ENCODE measurements at regions not wholly inside any gene's neighbourhood (a gene's known extent, or its start where the extent isn't known, plus 50 kb on each side); places are given as distances from the start of the nearest gene placed in this dataset.

DNA sequence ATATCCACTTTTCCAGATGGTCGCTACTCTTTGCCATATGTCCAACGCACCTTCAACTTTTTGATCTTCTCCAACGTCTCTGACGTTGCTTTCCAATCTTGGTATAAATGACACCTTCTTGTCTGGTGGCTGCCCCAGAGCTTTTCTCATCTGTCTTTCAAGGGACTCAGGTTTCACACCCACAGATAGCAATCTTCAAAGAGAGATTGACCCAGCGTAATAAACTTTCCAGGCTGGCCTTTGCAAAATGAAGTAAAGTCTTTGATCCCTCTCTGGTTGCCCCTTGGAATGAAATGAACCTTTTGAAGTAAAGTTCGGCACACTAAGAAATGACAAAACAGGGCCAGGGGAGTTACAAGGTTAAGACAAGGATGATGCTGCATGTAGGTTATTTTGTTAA is 138.4 kb upstream of the BDNF start:
- H3K4me1 Mint-ChIP-seq, result no peaks in the 10 kb centered on the region
- H3K79me2 ChIP-seq (replicated peaks; ENCODE audit: insufficient read depth), result no peaks in the 10 kb centered on the region
- TF ChIP-seq, protein P1, sequence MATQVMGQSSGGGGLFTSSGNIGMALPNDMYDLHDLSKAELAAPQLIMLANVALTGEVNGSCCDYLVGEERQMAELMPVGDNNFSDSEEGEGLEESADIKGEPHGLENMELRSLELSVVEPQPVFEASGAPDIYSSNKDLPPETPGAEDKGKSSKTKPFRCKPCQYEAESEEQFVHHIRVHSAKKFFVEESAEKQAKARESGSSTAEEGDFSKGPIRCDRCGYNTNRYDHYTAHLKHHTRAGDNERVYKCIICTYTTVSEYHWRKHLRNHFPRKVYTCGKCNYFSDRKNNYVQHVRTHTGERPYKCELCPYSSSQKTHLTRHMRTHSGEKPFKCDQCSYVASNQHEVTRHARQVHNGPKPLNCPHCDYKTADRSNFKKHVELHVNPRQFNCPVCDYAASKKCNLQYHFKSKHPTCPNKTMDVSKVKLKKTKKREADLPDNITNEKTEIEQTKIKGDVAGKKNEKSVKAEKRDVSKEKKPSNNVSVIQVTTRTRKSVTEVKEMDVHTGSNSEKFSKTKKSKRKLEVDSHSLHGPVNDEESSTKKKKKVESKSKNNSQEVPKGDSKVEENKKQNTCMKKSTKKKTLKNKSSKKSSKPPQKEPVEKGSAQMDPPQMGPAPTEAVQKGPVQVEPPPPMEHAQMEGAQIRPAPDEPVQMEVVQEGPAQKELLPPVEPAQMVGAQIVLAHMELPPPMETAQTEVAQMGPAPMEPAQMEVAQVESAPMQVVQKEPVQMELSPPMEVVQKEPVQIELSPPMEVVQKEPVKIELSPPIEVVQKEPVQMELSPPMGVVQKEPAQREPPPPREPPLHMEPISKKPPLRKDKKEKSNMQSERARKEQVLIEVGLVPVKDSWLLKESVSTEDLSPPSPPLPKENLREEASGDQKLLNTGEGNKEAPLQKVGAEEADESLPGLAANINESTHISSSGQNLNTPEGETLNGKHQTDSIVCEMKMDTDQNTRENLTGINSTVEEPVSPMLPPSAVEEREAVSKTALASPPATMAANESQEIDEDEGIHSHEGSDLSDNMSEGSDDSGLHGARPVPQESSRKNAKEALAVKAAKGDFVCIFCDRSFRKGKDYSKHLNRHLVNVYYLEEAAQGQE (IDR thresholded peaks at IDR 0.05; ENCODE audit: unreplicated experiment), result no peak
- no peak for TF ChIP-seq CREB1 (CRISPR knock-in tag; IDR thresholded peaks at IDR 0.05; ENCODE audit: low read depth)
- no peak for TF ChIP-seq JUNB (IDR thresholded peaks at IDR 0.05; ENCODE audit: unreplicated experiment)
- TF ChIP-seq STAT1 (IDR thresholded peaks at IDR 0.05; ENCODE audit: unreplicated experiment), result no peak
- TF ChIP-seq, protein P2, sequence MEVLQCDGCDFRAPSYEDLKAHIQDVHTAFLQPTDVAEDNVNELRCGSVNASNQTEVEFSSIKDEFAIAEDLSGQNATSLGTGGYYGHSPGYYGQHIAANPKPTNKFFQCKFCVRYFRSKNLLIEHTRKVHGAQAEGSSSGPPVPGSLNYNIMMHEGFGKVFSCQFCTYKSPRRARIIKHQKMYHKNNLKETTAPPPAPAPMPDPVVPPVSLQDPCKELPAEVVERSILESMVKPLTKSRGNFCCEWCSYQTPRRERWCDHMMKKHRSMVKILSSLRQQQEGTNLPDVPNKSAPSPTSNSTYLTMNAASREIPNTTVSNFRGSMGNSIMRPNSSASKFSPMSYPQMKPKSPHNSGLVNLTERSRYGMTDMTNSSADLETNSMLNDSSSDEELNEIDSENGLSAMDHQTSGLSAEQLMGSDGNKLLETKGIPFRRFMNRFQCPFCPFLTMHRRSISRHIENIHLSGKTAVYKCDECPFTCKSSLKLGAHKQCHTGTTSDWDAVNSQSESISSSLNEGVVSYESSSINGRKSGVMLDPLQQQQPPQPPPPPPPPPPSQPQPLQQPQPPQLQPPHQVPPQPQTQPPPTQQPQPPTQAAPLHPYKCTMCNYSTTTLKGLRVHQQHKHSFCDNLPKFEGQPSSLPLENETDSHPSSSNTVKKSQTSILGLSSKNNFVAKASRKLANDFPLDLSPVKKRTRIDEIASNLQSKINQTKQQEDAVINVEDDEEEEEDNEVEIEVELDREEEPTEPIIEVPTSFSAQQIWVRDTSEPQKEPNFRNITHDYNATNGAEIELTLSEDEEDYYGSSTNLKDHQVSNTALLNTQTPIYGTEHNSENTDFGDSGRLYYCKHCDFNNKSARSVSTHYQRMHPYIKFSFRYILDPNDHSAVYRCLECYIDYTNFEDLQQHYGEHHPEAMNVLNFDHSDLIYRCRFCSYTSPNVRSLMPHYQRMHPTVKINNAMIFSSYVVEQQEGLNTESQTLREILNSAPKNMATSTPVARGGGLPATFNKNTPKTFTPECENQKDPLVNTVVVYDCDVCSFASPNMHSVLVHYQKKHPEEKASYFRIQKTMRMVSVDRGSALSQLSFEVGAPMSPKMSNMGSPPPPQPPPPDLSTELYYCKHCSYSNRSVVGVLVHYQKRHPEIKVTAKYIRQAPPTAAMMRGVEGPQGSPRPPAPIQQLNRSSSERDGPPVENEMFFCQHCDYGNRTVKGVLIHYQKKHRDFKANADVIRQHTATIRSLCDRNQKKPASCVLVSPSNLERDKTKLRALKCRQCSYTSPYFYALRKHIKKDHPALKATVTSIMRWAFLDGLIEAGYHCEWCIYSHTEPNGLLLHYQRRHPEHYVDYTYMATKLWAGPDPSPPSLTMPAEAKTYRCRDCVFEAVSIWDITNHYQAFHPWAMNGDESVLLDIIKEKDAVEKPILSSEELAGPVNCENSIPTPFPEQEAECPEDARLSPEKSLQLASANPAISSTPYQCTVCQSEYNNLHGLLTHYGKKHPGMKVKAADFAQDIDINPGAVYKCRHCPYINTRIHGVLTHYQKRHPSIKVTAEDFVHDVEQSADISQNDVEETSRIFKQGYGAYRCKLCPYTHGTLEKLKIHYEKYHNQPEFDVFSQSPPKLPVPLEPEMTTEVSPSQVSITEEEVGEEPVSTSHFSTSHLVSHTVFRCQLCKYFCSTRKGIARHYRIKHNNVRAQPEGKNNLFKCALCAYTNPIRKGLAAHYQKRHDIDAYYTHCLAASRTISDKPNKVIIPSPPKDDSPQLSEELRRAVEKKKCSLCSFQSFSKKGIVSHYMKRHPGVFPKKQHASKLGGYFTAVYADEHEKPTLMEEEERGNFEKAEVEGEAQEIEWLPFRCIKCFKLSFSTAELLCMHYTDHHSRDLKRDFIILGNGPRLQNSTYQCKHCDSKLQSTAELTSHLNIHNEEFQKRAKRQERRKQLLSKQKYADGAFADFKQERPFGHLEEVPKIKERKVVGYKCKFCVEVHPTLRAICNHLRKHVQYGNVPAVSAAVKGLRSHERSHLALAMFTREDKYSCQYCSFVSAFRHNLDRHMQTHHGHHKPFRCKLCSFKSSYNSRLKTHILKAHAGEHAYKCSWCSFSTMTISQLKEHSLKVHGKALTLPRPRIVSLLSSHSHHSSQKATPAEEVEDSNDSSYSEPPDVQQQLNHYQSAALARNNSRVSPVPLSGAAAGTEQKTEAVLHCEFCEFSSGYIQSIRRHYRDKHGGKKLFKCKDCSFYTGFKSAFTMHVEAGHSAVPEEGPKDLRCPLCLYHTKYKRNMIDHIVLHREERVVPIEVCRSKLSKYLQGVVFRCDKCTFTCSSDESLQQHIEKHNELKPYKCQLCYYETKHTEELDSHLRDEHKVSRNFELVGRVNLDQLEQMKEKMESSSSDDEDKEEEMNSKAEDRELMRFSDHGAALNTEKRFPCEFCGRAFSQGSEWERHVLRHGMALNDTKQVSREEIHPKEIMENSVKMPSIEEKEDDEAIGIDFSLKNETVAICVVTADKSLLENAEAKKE (CRISPR knock-in tag; IDR thresholded peaks at IDR 0.05), result no peak
- no peak for DNase-seq (ENCODE audit: low spot score)
- no peak overlapping the region for H3K4me3 Mint-ChIP-seq
- no peaks in the 10 kb centered on the region; the same call in 2 of the 3 replicates for H3K9me3 Mint-ChIP-seq
- H3K36me3 Mint-ChIP-seq (ENCODE audit: low read depth), result no peaks in the 10 kb centered on the region
- no peak overlapping the region for H3K4me2 ChIP-seq
- H3K27ac ChIP-seq (ENCODE audit: low read depth), result no peak overlapping the region
- H3K4me1 ChIP-seq (ENCODE audit: insufficient read depth), result no peaks in the 10 kb centered on the region
- H3K27me3 ChIP-seq (ENCODE audit: insufficient read depth), result no peaks in the 10 kb centered on the region
- H3K27ac Mint-ChIP-seq, result no peak overlapping the region
- ATAC-seq, result no peak
- H3K4me3 ChIP-seq, result no peak overlapping the region
- H4K20me1 ChIP-seq (replicated peaks; ENCODE audit: insufficient read depth), result no peaks in the 10 kb centered on the region
- H2AFZ ChIP-seq, result no peak overlapping the region
- no peaks in the 10 kb centered on the region for H3F3A ChIP-seq (replicated peaks; ENCODE audit: low read depth)
- H3K27me3 Mint-ChIP-seq (ENCODE audit: insufficient read depth, low read depth, poor library complexity), result no peaks in the 10 kb centered on the region
- peaks cover 12% of the 10 kb centered on the region; the same call in 1 of the 2 replicates for H3K9me2 ChIP-seq (ENCODE audit: insufficient read depth)
- no peaks in the 10 kb centered on the region for H3K36me3 ChIP-seq (ENCODE audit: insufficient read depth)
